K562 (cell line): ENCODE measurements at regions not wholly inside any gene's neighbourhood (a gene's known extent, or its start where the extent isn't known, plus 50 kb on each side); places are given as distances from the start of the nearest gene placed in this dataset.

Experiments
- ATF3 ChIP-seq, 2 experiments: fragments of 450-650 bp in 1 of 2; sonication (generic) in 1 of 2; formaldehyde crosslinking in 1 of 2; IDR thresholded peaks in 1 of 2; conservative IDR thresholded peaks in 1 of 2; 2 replicates each; pipeline versions ENCODE4 v1.6.1 to v1.8.1; 2016 to 2023; ENCODE audit warnings: mild to moderate bottlenecking in 2 of 2, moderate library complexity in 2 of 2, inconsistent platforms in 1 of 2, missing genetic modification reagents in 1 of 2
- ATF4 ChIP-seq: fragments of 450-650 bp; formaldehyde crosslinking; IDR thresholded peaks from 2 replicates; pipeline ENCODE4 v1.4.0; 2022; ENCODE audit warnings: mild to moderate bottlenecking, moderate library complexity
- E4F1 ChIP-seq: fragments of 250-450 bp; sonication (Bioruptor Pico); IDR thresholded peaks from 2 replicates; pipeline ENCODE4 v1.5.0; 2021; ENCODE audit warnings: mild to moderate bottlenecking, borderline replicate concordance
- FOXM1 ChIP-seq, 2 experiments: fragments of 450-650 bp in 1 of 2; sonication (generic) in 1 of 2; formaldehyde crosslinking in 1 of 2; IDR thresholded peaks; 2 replicates each; pipeline versions ENCODE4 v1.6.1 to v1.9.0; 2017 to 2022; ENCODE audit warnings: low read depth in 2 of 2, mild to moderate bottlenecking in 2 of 2, missing genetic modification reagents in 1 of 2, moderate library complexity in 1 of 2
- GMEB1 ChIP-seq: fragments of 250-450 bp; sonication (Bioruptor Pico); IDR thresholded peaks from 2 replicates; pipeline ENCODE4 v1.4.0; 2020; ENCODE audit warnings: mild to moderate bottlenecking
- HDAC3 ChIP-seq: fragments of 450-650 bp; IDR thresholded peaks from 2 replicates; pipeline ENCODE4 v1.6.1; 2018; ENCODE audit warnings: borderline replicate concordance, mild to moderate bottlenecking, moderate library complexity; ENCODE audit not compliant: partially characterized antibody
- MCM7 ChIP-seq, 2 experiments: fragments of 450-650 bp; IDR thresholded peaks; 2 replicates each; pipeline ENCODE4 v1.6.1; 2016 to 2018
- MXD1 ChIP-seq: fragments of 250-450 bp; sonication (Bioruptor Pico); IDR thresholded peaks from 2 replicates; pipeline ENCODE4 v1.8.0; 2021; ENCODE audit warnings: borderline replicate concordance, mild to moderate bottlenecking, moderate library complexity; ENCODE audit not compliant: poor library complexity, severe bottlenecking
- NFATC3 ChIP-seq: fragments of 450-650 bp; IDR thresholded peaks from 2 replicates; pipeline ENCODE4 v1.6.1; 2017; ENCODE audit warnings: mild to moderate bottlenecking
- POLR3A ChIP-seq: IDR thresholded peaks from 2 replicates; pipeline ENCODE4 v1.6.1; 2011; ENCODE audit warnings: borderline replicate concordance, mild to moderate bottlenecking, moderate library complexity; ENCODE audit not compliant: insufficient read length, insufficient read depth; ENCODE audit errors: extremely low read depth
- PRMT5 ChIP-seq: sonication (generic); formaldehyde crosslinking; IDR thresholded peaks from 2 replicates; pipeline ENCODE4 v1.5.0; 2020; ENCODE audit warnings: missing genetic modification reagents
- SMAD2 ChIP-seq: fragments of 150-350 bp; IDR thresholded peaks from 2 replicates; pipeline ENCODE4 v1.6.1; 2014; ENCODE audit warnings: low read depth, mild to moderate bottlenecking, low read length
- SMAD3 ChIP-seq: fragments of 450-650 bp; formaldehyde crosslinking; conservative IDR thresholded peaks from 2 replicates; pipeline ENCODE4 v1.4.0; 2020; ENCODE audit warnings: mild to moderate bottlenecking
- STAT5A ChIP-seq: IDR thresholded peaks from 2 replicates; pipeline ENCODE4 v1.6.1; 2012; ENCODE audit warnings: low read length, inconsistent platforms, borderline replicate concordance
- THAP7 ChIP-seq: fragments of 250-450 bp; sonication (Bioruptor Pico); IDR thresholded peaks from 2 replicates; pipeline ENCODE4 v1.5.0; 2021
- ZFP1 ChIP-seq: fragments of 450-650 bp; formaldehyde crosslinking; IDR thresholded peaks from 2 replicates; pipeline ENCODE4 v1.4.0; 2020; ENCODE audit warnings: mild to moderate bottlenecking, mixed read lengths
- ZNF133 ChIP-seq: fragments of 250-450 bp; sonication (Bioruptor Pico); IDR thresholded peaks from 2 replicates; pipeline ENCODE4 v1.4.0; 2020; ENCODE audit warnings: mild to moderate bottlenecking
- ZNF217 ChIP-seq: sonication (generic); formaldehyde crosslinking; IDR thresholded peaks from 2 replicates; pipeline ENCODE4 v1.8.0; 2022; ENCODE audit warnings: mild to moderate bottlenecking, missing genetic modification reagents
- ZNF224 ChIP-seq: sonication (generic); formaldehyde crosslinking; IDR thresholded peaks from 2 replicates; pipeline ENCODE4 v1.8.0; 2022; ENCODE audit warnings: mild to moderate bottlenecking, missing genetic modification reagents
- ZNF24 ChIP-seq: fragments of 450-650 bp; IDR thresholded peaks from 2 replicates; pipeline ENCODE4 v1.6.1; 2016

- TF ChIP-seq GMEB1 = peak; percentile 90
- TF ChIP-seq FOXM1 (IDR thresholded peaks at IDR 0.05; ENCODE audit: low read depth) = no peak
- TF ChIP-seq FOXM1 (CRISPR knock-in tag; IDR thresholded peaks at IDR 0.05; ENCODE audit: low read depth) = peak; percentile 77; the same call in 1 of the 2 replicates
- peak; percentile 89 for TF ChIP-seq ATF4 (CRISPR knock-in tag)
- TF ChIP-seq ZNF224 = 0 out of 2 replicates have a peak, but pooled peaks have one; percentile 56
- TF ChIP-seq E4F1 (CRISPR knock-in tag) = no peak
- TF ChIP-seq ZNF217 (CRISPR knock-in tag) = no peak
- TF ChIP-seq ZFP1 (CRISPR knock-in tag) = no peak
- no peak for TF ChIP-seq PRMT5 (CRISPR knock-in tag)
- TF ChIP-seq ZNF133 (CRISPR knock-in tag) = no peak
- TF ChIP-seq HDAC3 = no peak
- peak; percentile 73 for TF ChIP-seq ATF3 (IDR thresholded peaks at IDR 0.05)
- TF ChIP-seq ATF3 (CRISPR knock-in tag; conservative IDR thresholded peaks at IDR 0.05) = peak; percentile 88; the same call in 1 of the 2 replicates
- TF ChIP-seq THAP7 = no peak
- peak; percentile 95 for TF ChIP-seq ZNF24
- TF ChIP-seq STAT5A = no peak; the same call in 1 of the 2 replicates
- TF ChIP-seq NFATC3 = no peak
- no peak for TF ChIP-seq SMAD3 (CRISPR knock-in tag)
- no peak for TF ChIP-seq MCM7 (IDR thresholded peaks at IDR 0.05)
- no peak for TF ChIP-seq MXD1 (CRISPR knock-in tag)
- TF ChIP-seq POLR3A = no peak
- no peak for TF ChIP-seq SMAD2
These were observed 127.1 kb upstream of the ZNF746 start (continued) for GRCh38 chr7:149624419-149625339.
